Stimulated activated CD4-positive, alpha-beta T cell treated with anti-CD3 and anti-CD28 coated beads, Interleukin-1b, Interleukin-23, amount 100 ng/mL, for 4 hours (primary cell): ENCODE measurements at regions not wholly inside any gene's neighbourhood (a gene's known extent, or its start where the extent isn't known, plus 50 kb on each side); places are given as distances from the start of the nearest gene placed in this dataset.

Experiments
- DNase-seq, 2 donors: peaks; one replicate each; pipeline ENCODE4 v3.0.0-alpha.2; 2020; ENCODE audit warnings: low read depth in 2 of 2

GRCh38 chr12:40552868-40553267 is 139.4 kb upstream of the CNTN1 start:
- no peak for DNase-seq

GRCh38 chr12:40557980-40558379 is 134.3 kb upstream of the CNTN1 start:
- DNase-seq = no peak

- no peak for DNase-seq
Observed at GRCh38 chr12:40559865-40560264, 132.4 kb upstream of the CNTN1 start.

- DNase-seq = no peak
Observed at GRCh38 chr12:40560848-40561247, 131.4 kb upstream of the CNTN1 start.

- DNase-seq = no peak
Observed at GRCh38 chr12:40561395-40561966, 130.8 kb upstream of the CNTN1 start.

GRCh38 chr12:40565029-40565633 is 127.1 kb upstream of the CNTN1 start:
- DNase-seq = no peak

- no peak for DNase-seq
Observed at GRCh38 chr12:40566271-40566670, 126.0 kb upstream of the CNTN1 start.

GRCh38 chr12:40569626-40570179 is 122.5 kb upstream of the CNTN1 start:
- no peak for DNase-seq

- no peak for DNase-seq
Observed at GRCh38 chr12:40573024-40573423, 119.2 kb upstream of the CNTN1 start.

GRCh38 chr12:40575987-40576386 is 116.3 kb upstream of the CNTN1 start:
- DNase-seq = no peak

- no peak for DNase-seq
Observed at GRCh38 chr12:40577834-40578233, 114.4 kb upstream of the CNTN1 start.

GRCh38 chr12:40579687-40580086 is 112.6 kb upstream of the CNTN1 start:
- no peak for DNase-seq

- DNase-seq = no peak
Observed at GRCh38 chr12:40580346-40580745, 111.9 kb upstream of the CNTN1 start.

GRCh38 chr12:40581889-40582288 is 110.3 kb upstream of the CNTN1 start:
- DNase-seq = no peak

- DNase-seq = no peak
Observed at GRCh38 chr12:40583743-40584142, 108.5 kb upstream of the CNTN1 start.

- no peak for DNase-seq
Observed at GRCh38 chr12:40584763-40585162, 107.5 kb upstream of the CNTN1 start.

- DNase-seq = no peak
Observed at GRCh38 chr12:40586823-40587222, 105.4 kb upstream of the CNTN1 start.

GRCh38 chr12:40587421-40587820 is 104.8 kb upstream of the CNTN1 start:
- no peak for DNase-seq

GRCh38 chr12:40587970-40588369 is 104.3 kb upstream of the CNTN1 start:
- DNase-seq = no peak

GRCh38 chr12:40597133-40597532 is 95.1 kb upstream of the CNTN1 start:
- DNase-seq = no peak

- no peak for DNase-seq
Observed at GRCh38 chr12:40598073-40598472, 94.2 kb upstream of the CNTN1 start.

- DNase-seq = no peak
Observed at GRCh38 chr12:40602562-40602961, 89.7 kb upstream of the CNTN1 start.

- no peak for DNase-seq
Observed at GRCh38 chr12:40614923-40615322, 77.3 kb upstream of the CNTN1 start.

GRCh38 chr12:40615590-40615989 is 76.6 kb upstream of the CNTN1 start:
- DNase-seq = no peak
